ENCODE measurements at regions not wholly inside any gene's neighbourhood (a gene's known extent, or its start where the extent isn't known, plus 50 kb on each side); places are given as distances from the start of the nearest gene placed in this dataset.

GRCh38 chr4:125125276-125125675 lies 189.5 kb upstream of the FAT4 start:
- DNase-seq (no peak), ATAC-seq (no peak)
- no peaks in the 10 kb centered on the region for H3K27me3 Mint-ChIP-seq
- H3K27ac Mint-ChIP-seq = no peak overlapping the region
- POLR2A ChIA-PET = no interaction called here
- H3K9me3 Mint-ChIP-seq = peaks cover 0 to 10% (median 0%) of the 10 kb centered on the region in 9 donors
- no peak overlapping the region for H3K4me3 Mint-ChIP-seq
- H3K4me1 Mint-ChIP-seq = no peaks in the 10 kb centered on the region
- no peaks in the 10 kb centered on the region for H3K36me3 Mint-ChIP-seq

- Mint-ChIP-seq H3K4me3 (no peak overlapping the region), H3K4me1 (no peaks in the 10 kb centered on the region), H3K27ac (no peak overlapping the region), H3K27me3 (no peaks in the 10 kb centered on the region), H3K9me3 (peaks cover 0 to 10% (median 0%) of the 10 kb centered on the region in 9 donors), H3K36me3 (no peaks in the 10 kb centered on the region)
- POLR2A ChIA-PET = no interaction called here
- ATAC-seq = no peak
- no peak for DNase-seq
Measured at GRCh38 chr4:125123570-125124109, 191.1 kb upstream of the FAT4 start.

GRCh38 chr4:125121581-125121980 lies 193.2 kb upstream of the FAT4 start:
- Mint-ChIP-seq H3K27ac (no peak overlapping the region), H3K9me3 (peaks cover 0 to 10% (median 0%) of the 10 kb centered on the region in 9 donors), H3K4me1 (no peaks in the 10 kb centered on the region), H3K36me3 (no peaks in the 10 kb centered on the region), H3K4me3 (no peak overlapping the region), H3K27me3 (no peaks in the 10 kb centered on the region)
- no peak for ATAC-seq
- DNase-seq = no peak
- POLR2A ChIA-PET = no interaction called here

DNA sequence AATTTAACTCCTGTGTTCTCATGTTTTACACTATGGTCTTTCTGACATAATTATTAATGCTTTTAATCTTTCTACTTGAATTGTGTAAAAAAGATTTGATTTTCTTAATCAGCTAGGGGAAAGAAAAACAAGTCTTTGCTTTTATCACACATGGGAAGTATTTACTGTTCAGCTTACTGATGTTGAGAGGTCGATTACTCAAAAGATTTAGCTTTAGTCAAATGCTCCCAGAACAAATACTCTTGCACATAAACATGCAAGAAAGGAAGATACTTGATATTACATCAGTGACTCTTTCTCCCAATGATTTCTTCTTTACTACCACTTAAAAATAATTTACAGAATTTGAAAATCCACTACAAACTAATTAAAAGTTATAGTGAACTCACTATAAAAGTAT lies 198.3 kb upstream of the FAT4 start:
- peaks cover 0 to 14% (median 1%) of the 10 kb centered on the region in 9 donors for H3K9me3 Mint-ChIP-seq
- H3K27me3 Mint-ChIP-seq = no peaks in the 10 kb centered on the region
- DNase-seq (no peak), ATAC-seq (no peak)
- no peak overlapping the region for H3K27ac Mint-ChIP-seq
- H3K4me3 Mint-ChIP-seq = no peak overlapping the region
- H3K4me1 Mint-ChIP-seq = no peaks in the 10 kb centered on the region
- POLR2A ChIA-PET = no interaction called here
- H3K36me3 Mint-ChIP-seq = no peaks in the 10 kb centered on the region

- POLR2A ChIA-PET = no interaction called here
- Mint-ChIP-seq H3K27ac (no peak overlapping the region), H3K9me3 (peaks cover 0 to 14% (median 1%) of the 10 kb centered on the region in 9 donors), H3K36me3 (no peaks in the 10 kb centered on the region), H3K4me3 (no peak overlapping the region), H3K27me3 (no peaks in the 10 kb centered on the region), H3K4me1 (no peaks in the 10 kb centered on the region)
- DNase-seq (no peak), ATAC-seq (no peak)
Measured at GRCh38 chr4:125115941-125116340, 198.8 kb upstream of the FAT4 start.

- no peak overlapping the region for H3K27ac Mint-ChIP-seq
- no peaks in the 10 kb centered on the region for H3K27me3 Mint-ChIP-seq
- H3K4me3 Mint-ChIP-seq = no peak overlapping the region
- H3K4me1 Mint-ChIP-seq = no peaks in the 10 kb centered on the region
- H3K36me3 Mint-ChIP-seq = no peaks in the 10 kb centered on the region
- DNase-seq (no peak), ATAC-seq (no peak)
- POLR2A ChIA-PET = no interaction called here
- H3K9me3 Mint-ChIP-seq = peaks cover 0 to 14% (median 1%) of the 10 kb centered on the region in 9 donors
Measured at GRCh38 chr4:125115476-125115875, 199.3 kb upstream of the FAT4 start.

GRCh38 chr4:125112536-125112935 lies 202.2 kb upstream of the FAT4 start:
- ATAC-seq (no peak), DNase-seq (no peak)
- POLR2A ChIA-PET = no interaction called here
- H3K4me1 Mint-ChIP-seq = no peaks in the 10 kb centered on the region
- peaks cover 0 to 21% (median 2%) of the 10 kb centered on the region in 9 donors for H3K9me3 Mint-ChIP-seq
- no peaks in the 10 kb centered on the region for H3K36me3 Mint-ChIP-seq
- no peak overlapping the region for H3K4me3 Mint-ChIP-seq
- no peaks in the 10 kb centered on the region for H3K27me3 Mint-ChIP-seq
- H3K27ac Mint-ChIP-seq = no peak overlapping the region

- Mint-ChIP-seq H3K4me3 (no peak overlapping the region), H3K4me1 (no peaks in the 10 kb centered on the region), H3K36me3 (no peaks in the 10 kb centered on the region), H3K27me3 (no peaks in the 10 kb centered on the region), H3K9me3 (peaks cover 0 to 23% (median 2%) of the 10 kb centered on the region in 9 donors), H3K27ac (no peak overlapping the region)
- DNase-seq = no peak
- POLR2A ChIA-PET = no interaction called here
- no peak for ATAC-seq
Measured at GRCh38 chr4:125111323-125111722, 203.4 kb upstream of the FAT4 start.

DNA sequence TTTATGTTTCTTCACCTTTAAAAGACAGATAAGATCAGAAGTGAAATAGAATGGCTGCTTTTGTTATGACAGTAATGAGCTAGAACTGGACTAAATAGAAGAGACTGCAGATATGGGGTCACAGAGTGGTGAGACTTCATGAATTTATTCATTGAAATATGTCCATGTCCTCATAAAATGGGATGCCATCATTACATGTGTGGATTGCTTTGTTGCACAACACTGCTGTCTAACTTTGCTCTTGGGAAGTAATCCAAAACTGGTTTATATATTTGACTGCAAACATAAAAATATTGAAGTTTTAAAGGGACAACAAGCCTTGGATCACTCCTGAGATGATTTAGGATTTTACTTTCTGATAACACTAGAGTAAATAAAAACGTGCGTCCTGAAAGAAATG lies 209.2 kb upstream of the FAT4 start:
- H3K4me1 Mint-ChIP-seq = no peaks in the 10 kb centered on the region
- no peaks in the 10 kb centered on the region for H3K27me3 Mint-ChIP-seq
- no peak overlapping the region for H3K27ac Mint-ChIP-seq
- H3K36me3 Mint-ChIP-seq = no peaks in the 10 kb centered on the region
- POLR2A ChIA-PET = no interaction called here
- DNase-seq = no peak
- H3K4me3 Mint-ChIP-seq = no peak overlapping the region
- peaks cover 0 to 9% (median 3%) of the 10 kb centered on the region in 9 donors for H3K9me3 Mint-ChIP-seq
- no peak for ATAC-seq

DNA sequence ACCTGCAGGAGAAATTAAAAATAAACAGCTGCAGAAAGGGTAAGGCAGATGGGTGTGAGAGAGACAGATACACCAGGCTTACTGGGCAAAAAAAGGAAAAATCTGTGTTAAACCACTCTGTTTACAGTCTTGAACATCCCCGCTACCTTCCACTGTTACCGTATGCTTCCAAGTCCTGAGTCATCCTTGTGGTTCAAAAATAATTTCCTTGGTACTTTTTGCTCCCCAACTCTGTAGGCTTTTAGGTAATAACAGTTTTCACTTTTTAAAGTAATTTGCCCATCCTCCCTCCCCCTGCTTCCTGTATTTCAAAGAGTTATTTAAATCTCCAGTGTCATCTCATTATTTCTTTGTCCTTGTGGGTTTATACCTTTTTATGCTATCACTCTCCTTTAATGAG lies 210.1 kb upstream of the FAT4 start:
- H3K4me1 Mint-ChIP-seq = no peaks in the 10 kb centered on the region
- no peak for ATAC-seq
- H3K27ac Mint-ChIP-seq = no peak overlapping the region
- H3K9me3 Mint-ChIP-seq = peaks cover 0 to 10% (median 6%) of the 10 kb centered on the region in 9 donors
- H3K27me3 Mint-ChIP-seq = no peaks in the 10 kb centered on the region
- H3K4me3 Mint-ChIP-seq = no peak overlapping the region
- no peak for DNase-seq
- no peaks in the 10 kb centered on the region for H3K36me3 Mint-ChIP-seq
- POLR2A ChIA-PET = no interaction called here

- H3K27ac Mint-ChIP-seq = no peak overlapping the region
- peaks cover 0 to 10% (median 4%) of the 10 kb centered on the region in 9 donors for H3K9me3 Mint-ChIP-seq
- ATAC-seq (no peak), DNase-seq (no peak)
- H3K4me3 Mint-ChIP-seq = no peak overlapping the region
- POLR2A ChIA-PET = no interaction called here
- no peaks in the 10 kb centered on the region for H3K27me3 Mint-ChIP-seq
- no peaks in the 10 kb centered on the region for H3K4me1 Mint-ChIP-seq
- H3K36me3 Mint-ChIP-seq = no peaks in the 10 kb centered on the region
Measured at GRCh38 chr4:125101719-125102118, 213.0 kb upstream of the FAT4 start.

DNA sequence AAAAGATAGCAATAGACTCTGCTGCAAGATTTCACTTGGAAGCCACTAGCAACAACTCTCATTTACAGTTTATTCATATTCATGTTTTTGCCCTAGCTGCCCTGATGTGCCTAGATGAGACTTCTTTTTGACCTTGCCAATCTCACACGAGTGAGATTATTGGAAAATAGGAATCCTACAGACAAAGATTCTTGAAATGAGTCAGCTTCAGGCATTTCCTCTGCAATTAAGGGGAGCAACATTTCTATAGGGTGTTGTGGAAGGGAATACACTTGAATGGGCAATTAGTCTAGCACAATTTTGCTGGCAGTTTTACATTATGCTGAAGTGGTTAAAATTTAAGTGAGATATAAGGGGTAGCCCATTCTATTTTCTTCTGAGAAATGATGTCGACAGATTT lies 217.0 kb upstream of the FAT4 start:
- DNase-seq (no peak), ATAC-seq (no peak)
- no peaks in the 10 kb centered on the region for H3K36me3 Mint-ChIP-seq
- no peaks in the 10 kb centered on the region for H3K27me3 Mint-ChIP-seq
- no peaks in the 10 kb centered on the region for H3K4me1 Mint-ChIP-seq
- no peak overlapping the region for H3K4me3 Mint-ChIP-seq
- POLR2A ChIA-PET = no interaction called here
- no peak overlapping the region for H3K27ac Mint-ChIP-seq
- H3K9me3 Mint-ChIP-seq = peaks cover 0 to 10% (median 3%) of the 10 kb centered on the region in 9 donors

DNA sequence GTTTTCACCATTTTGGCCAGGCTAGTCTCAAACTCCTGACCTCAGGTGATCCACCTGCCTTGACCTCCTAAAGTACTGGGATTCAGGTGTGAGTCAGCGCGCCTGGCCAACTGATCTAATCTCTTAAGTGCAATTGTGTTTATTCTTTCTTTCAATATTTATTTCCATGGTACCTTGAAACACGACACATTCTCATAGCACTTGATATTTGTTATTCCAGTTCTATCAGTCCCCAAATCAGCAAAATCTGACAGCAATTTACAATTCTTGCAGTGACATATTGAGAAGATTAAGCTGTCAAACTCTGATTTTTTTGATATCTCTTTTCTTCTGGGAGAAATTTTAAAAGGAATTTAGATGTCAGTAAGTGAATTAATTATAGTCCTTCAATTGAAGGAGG lies 218.1 kb upstream of the FAT4 start:
- Mint-ChIP-seq H3K27ac (no peak overlapping the region), H3K36me3 (no peaks in the 10 kb centered on the region), H3K9me3 (peaks cover 0 to 10% (median 3%) of the 10 kb centered on the region in 9 donors), H3K27me3 (no peaks in the 10 kb centered on the region), H3K4me1 (no peaks in the 10 kb centered on the region), H3K4me3 (no peak overlapping the region)
- DNase-seq = no peak
- ATAC-seq = no peak
- POLR2A ChIA-PET = no interaction called here

GRCh38 chr4:125091541-125091940 lies 223.2 kb upstream of the FAT4 start:
- ATAC-seq (no peak), DNase-seq (no peak)
- no peak overlapping the region for H3K27ac Mint-ChIP-seq
- no peaks in the 10 kb centered on the region for H3K27me3 Mint-ChIP-seq
- H3K9me3 Mint-ChIP-seq = peaks cover 0 to 3% (median 0%) of the 10 kb centered on the region in 9 donors
- POLR2A ChIA-PET = no interaction called here
- no peaks in the 10 kb centered on the region for H3K36me3 Mint-ChIP-seq
- H3K4me3 Mint-ChIP-seq = no peak overlapping the region
- H3K4me1 Mint-ChIP-seq = no peaks in the 10 kb centered on the region
